OCI-LY7 (cell line): ENCODE measurements at regions not wholly inside any gene's neighbourhood (a gene's known extent, or its start where the extent isn't known, plus 50 kb on each side); places are given as distances from the start of the nearest gene placed in this dataset.

Source experiments
- BruUV-seq: library from RNA; stranded (reverse); fragments of 400-500 nt; replicated peaks from 2 replicates; lab custom pipeline; 2021; lab: Mats Ljungman, UMichigan
- CTCF ChIA-PET: fragments of 300-600 bp; sonication (Branson Sonifier 250); formaldehyde crosslinking; loops from one replicate; lab custom pipeline; 2022; ENCODE audit warnings: antibody characterized with exemption; ENCODE audit not compliant: unreplicated experiment; lab: Charles Lee
- POLR2A ChIA-PET: fragments of 300-600 bp; sonication (Branson Sonifier 250); formaldehyde crosslinking; loops from one replicate; lab custom pipeline; 2022; ENCODE audit warnings: antibody characterized with exemption; lab: Charles Lee
- DNase-seq: peaks from one replicate; pipeline ENCODE4 v3.0.0-alpha.2; 2015; ENCODE audit warnings: low spot score
- H2AFZ ChIP-seq: fragments of 200-600 bp; sonication (generic), shearing (Covaris generic); 2 replicates; pipeline ENCODE4 v1.6.1; 2014; ENCODE audit warnings: mild to moderate bottlenecking, antibody characterized with exemption, low read length, moderate library complexity
- H3K27ac ChIP-seq: fragments of 200-600 bp; sonication (generic); 2 replicates; pipeline ENCODE4 v1.5.1; 2014; ENCODE audit warnings: mixed run types, low read depth, mild to moderate bottlenecking, moderate library complexity, low read length, inconsistent platforms; ENCODE audit not compliant: poor library complexity, severe bottlenecking
- H3K36me3 ChIP-seq: fragments of 200-600 bp; sonication (generic); 2 replicates; pipeline ENCODE4 v1.6.1; 2014; ENCODE audit warnings: mild to moderate bottlenecking, antibody characterized with exemption, low read length, moderate library complexity, mixed read lengths; ENCODE audit not compliant: insufficient read depth
- H3K4me1 ChIP-seq: fragments of 200-600 bp; sonication (generic); 2 replicates; pipeline ENCODE4 v1.5.1; 2014; ENCODE audit warnings: mild to moderate bottlenecking, low read length; ENCODE audit not compliant: insufficient read depth, poor library complexity, severe bottlenecking
- H3K4me2 ChIP-seq: fragments of 200-600 bp; sonication (generic); 2 replicates; pipeline ENCODE4 v1.6.1; 2014; ENCODE audit warnings: mild to moderate bottlenecking, low read length
- H3K4me3 ChIP-seq: fragments of 200-600 bp; sonication (generic); 2 replicates; pipeline ENCODE4 v1.5.1; 2014; ENCODE audit warnings: mild to moderate bottlenecking, low read depth, low read length; ENCODE audit not compliant: poor library complexity, severe bottlenecking
- H3K79me2 ChIP-seq: fragments of 200-600 bp; sonication (generic); 2 replicates; pipeline ENCODE4 v1.6.1; 2016; ENCODE audit warnings: low read depth, mild to moderate bottlenecking, low read length, moderate library complexity, mixed read lengths; ENCODE audit not compliant: insufficient read depth
- H3K9me2 ChIP-seq: fragments of 200-600 bp; sonication (generic); 2 replicates; pipeline ENCODE4 v1.6.1; 2016; ENCODE audit warnings: mild to moderate bottlenecking, low read length, mixed read lengths; ENCODE audit not compliant: insufficient read depth
- H3K9me3 ChIP-seq: fragments of 200-600 bp; sonication (generic); 2 replicates; pipeline ENCODE4 v1.6.1; 2014; ENCODE audit warnings: mild to moderate bottlenecking, mixed run types, low read length, mixed read lengths
- H4K20me1 ChIP-seq: fragments of 200-600 bp; sonication (generic); 2 replicates; pipeline ENCODE4 v1.6.1; 2014; ENCODE audit warnings: mild to moderate bottlenecking, antibody characterized with exemption, low read length, moderate library complexity, mixed read lengths; ENCODE audit not compliant: insufficient read depth
- EZH2phosphoT487 ChIP-seq: fragments of 200-600 bp; sonication (generic); IDR thresholded peaks from 2 replicates; pipeline ENCODE4 v1.6.1; 2018; ENCODE audit warnings: low read depth, borderline replicate concordance, mild to moderate bottlenecking, mixed run types, antibody characterized with exemption, low read length, moderate library complexity, mixed read lengths
- intact Hi-C: fragments of 100-400 bp; cut with micrococcal nuclease; formaldehyde crosslinking; loops from one replicate; pipeline ENCODE4 v1.10.0; 2022; ENCODE audit not compliant: unreplicated experiment
- TF ChIP-seq, protein P1 (sequence below): fragments of 200-600 bp; sonication (generic); conservative IDR thresholded peaks from 2 replicates; pipeline ENCODE4 v1.5.1; 2014; ENCODE audit warnings: mild to moderate bottlenecking, antibody characterized with exemption, low read length, moderate library complexity, mixed read lengths

GRCh38 chr17:14818469-14818868, 446.7 kb downstream of the PMP22 start:
- Histone ChIP-seq H3K9me2 (no peaks in the 10 kb centered on the region), H3K4me1 (peaks cover 5% of the 10 kb centered on the region), H3K36me3 (no peaks in the 10 kb centered on the region), H3K4me2 (no peak overlapping the region), H3K79me2 (no peaks in the 10 kb centered on the region), H3K9me3 (peaks cover 9% of the 10 kb centered on the region; the same call in 1 of the 2 replicates), H2AFZ (no peak overlapping the region), H4K20me1 (no peaks in the 10 kb centered on the region), H3K4me3 (no peak overlapping the region), H3K27ac (no peak overlapping the region)
- ChIA-PET POLR2A (no interaction called here), CTCF (no interaction called here)
- no TSS peak for BruUV-seq
- no peak for TF ChIP-seq EZH2phosphoT487
- TF ChIP-seq, protein P1, sequence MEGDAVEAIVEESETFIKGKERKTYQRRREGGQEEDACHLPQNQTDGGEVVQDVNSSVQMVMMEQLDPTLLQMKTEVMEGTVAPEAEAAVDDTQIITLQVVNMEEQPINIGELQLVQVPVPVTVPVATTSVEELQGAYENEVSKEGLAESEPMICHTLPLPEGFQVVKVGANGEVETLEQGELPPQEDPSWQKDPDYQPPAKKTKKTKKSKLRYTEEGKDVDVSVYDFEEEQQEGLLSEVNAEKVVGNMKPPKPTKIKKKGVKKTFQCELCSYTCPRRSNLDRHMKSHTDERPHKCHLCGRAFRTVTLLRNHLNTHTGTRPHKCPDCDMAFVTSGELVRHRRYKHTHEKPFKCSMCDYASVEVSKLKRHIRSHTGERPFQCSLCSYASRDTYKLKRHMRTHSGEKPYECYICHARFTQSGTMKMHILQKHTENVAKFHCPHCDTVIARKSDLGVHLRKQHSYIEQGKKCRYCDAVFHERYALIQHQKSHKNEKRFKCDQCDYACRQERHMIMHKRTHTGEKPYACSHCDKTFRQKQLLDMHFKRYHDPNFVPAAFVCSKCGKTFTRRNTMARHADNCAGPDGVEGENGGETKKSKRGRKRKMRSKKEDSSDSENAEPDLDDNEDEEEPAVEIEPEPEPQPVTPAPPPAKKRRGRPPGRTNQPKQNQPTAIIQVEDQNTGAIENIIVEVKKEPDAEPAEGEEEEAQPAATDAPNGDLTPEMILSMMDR: no peak
- DNase-seq: no peak
- intact Hi-C loops: no loop called here

DNA sequence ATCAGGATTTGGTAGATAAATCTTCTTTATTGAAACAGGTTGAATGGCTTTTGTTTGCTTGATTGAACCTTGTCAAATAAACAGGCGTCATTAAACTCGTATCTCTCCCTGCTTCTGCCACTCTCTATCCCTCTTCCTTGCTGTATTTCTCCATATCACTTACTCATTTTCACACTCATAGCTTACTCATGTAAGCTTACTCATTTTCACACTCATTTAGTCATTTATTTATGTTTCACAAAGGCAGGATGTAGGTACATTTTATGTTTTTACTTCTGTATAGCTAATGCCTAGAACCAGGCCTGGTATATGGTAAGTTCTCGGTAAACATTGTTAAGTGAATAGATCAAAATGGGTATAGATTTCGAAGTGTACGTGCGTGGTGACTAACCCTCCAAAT, 450.0 kb downstream of the PMP22 start:
- CTCF ChIA-PET: no interaction called here
- BruUV-seq: no TSS peak
- no peaks in the 10 kb centered on the region for H3K79me2 ChIP-seq
- no peaks in the 10 kb centered on the region for H3K9me2 ChIP-seq
- no peak overlapping the region for H3K4me3 ChIP-seq
- POLR2A ChIA-PET: interaction anchor here (0.7 kb wide), 1 partner anchor 11 kb away, joined by 3 read pairs; no protein-coding TSS in a partner anchor
- H3K27ac ChIP-seq: no peak overlapping the region
- TF ChIP-seq, protein P1: no peak
- TF ChIP-seq EZH2phosphoT487: no peak
- H3K9me3 ChIP-seq: 0 out of 2 replicates have a peak, but pooled peaks cover 9% of the 10 kb centered on the region
- no peak for DNase-seq
- intact Hi-C loops: no loop called here
- H3K4me1 ChIP-seq: peaks cover 11% of the 10 kb centered on the region
- no peaks in the 10 kb centered on the region for H4K20me1 ChIP-seq
- H3K4me2 ChIP-seq: no peak overlapping the region
- no peaks in the 10 kb centered on the region for H3K36me3 ChIP-seq
- no peak overlapping the region for H2AFZ ChIP-seq

- peak; percentile 68 for DNase-seq
- H3K4me1 ChIP-seq: peaks cover 11% of the 10 kb centered on the region
- H3K9me3 ChIP-seq: 0 out of 2 replicates have a peak, but pooled peaks cover 4% of the 10 kb centered on the region
- no peak overlapping the region for H3K4me3 ChIP-seq
- H4K20me1 ChIP-seq: no peaks in the 10 kb centered on the region
- no peaks in the 10 kb centered on the region for H3K79me2 ChIP-seq
- peak overlapping the region; percentile 4; the same call in 1 of the 2 replicates for H2AFZ ChIP-seq
- H3K27ac ChIP-seq: no peak overlapping the region
- POLR2A ChIA-PET: interaction anchor here (1.0 kb wide), 1 partner anchor 24 kb away, joined by 7 read pairs; no protein-coding TSS in a partner anchor
- no peak overlapping the region for H3K4me2 ChIP-seq
- H3K9me2 ChIP-seq: no peaks in the 10 kb centered on the region
- no peaks in the 10 kb centered on the region for H3K36me3 ChIP-seq
- TF ChIP-seq EZH2phosphoT487: no peak
- TF ChIP-seq, protein P1: peak; percentile 77
- no TSS peak for BruUV-seq
- intact Hi-C loops: no loop called here
- CTCF ChIA-PET: no interaction called here
These were observed 451.3 kb downstream of the PMP22 start for GRCh38 chr17:14813649-14814370.
